ENCODE measurements at regions not wholly inside any gene's neighbourhood (a gene's known extent, or its start where the extent isn't known, plus 50 kb on each side); places are given as distances from the start of the nearest gene placed in this dataset.

DNA sequence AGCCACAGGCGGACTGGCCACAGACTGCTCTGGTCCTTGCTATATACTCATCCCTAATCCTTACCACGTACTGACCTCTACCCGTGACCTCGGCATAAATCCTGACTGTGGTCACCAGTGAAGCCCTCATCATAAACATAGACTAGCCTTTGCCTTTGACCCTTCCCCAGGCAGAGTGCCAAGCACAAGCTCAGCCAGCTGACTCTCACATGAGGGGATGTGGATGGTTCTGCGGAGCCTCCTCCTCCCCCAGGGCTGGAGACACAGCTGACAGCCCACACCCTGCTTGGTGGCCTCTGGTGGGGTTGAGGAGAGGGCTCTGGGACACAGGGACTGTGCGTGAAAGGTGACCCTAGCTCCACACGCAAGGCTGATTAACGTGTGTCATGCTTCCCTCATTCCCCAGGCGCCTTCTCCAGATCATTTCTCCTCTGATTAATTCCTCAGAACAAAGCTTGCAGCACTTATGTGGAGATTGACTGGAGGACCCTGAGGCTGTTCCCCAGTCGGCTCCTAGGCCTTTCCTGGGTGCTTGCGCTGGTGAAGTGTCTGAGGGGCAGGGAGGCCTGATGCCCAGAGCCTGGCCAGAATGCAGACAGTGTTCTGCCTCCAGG, 241.5 kb upstream of the NLRP1 start:
- TF ChIP-seq, protein P1, sequence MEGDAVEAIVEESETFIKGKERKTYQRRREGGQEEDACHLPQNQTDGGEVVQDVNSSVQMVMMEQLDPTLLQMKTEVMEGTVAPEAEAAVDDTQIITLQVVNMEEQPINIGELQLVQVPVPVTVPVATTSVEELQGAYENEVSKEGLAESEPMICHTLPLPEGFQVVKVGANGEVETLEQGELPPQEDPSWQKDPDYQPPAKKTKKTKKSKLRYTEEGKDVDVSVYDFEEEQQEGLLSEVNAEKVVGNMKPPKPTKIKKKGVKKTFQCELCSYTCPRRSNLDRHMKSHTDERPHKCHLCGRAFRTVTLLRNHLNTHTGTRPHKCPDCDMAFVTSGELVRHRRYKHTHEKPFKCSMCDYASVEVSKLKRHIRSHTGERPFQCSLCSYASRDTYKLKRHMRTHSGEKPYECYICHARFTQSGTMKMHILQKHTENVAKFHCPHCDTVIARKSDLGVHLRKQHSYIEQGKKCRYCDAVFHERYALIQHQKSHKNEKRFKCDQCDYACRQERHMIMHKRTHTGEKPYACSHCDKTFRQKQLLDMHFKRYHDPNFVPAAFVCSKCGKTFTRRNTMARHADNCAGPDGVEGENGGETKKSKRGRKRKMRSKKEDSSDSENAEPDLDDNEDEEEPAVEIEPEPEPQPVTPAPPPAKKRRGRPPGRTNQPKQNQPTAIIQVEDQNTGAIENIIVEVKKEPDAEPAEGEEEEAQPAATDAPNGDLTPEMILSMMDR (IDR thresholded peaks at IDR 0.05; ENCODE audit: low read depth, low read length, poor library complexity, severe bottlenecking) = no peak
- TF ChIP-seq EZH2phosphoT487 (IDR thresholded peaks at IDR 0.05; ENCODE audit: borderline replicate concordance, low read length) = no peak
